K562 (cell line): ENCODE measurements at regions not wholly inside any gene's neighbourhood (a gene's known extent, or its start where the extent isn't known, plus 50 kb on each side); places are given as distances from the start of the nearest gene placed in this dataset.

ENCODE experiments used
- ATAC-seq: fragments of 200-7000 bp; cut with Tn5 transposase; 3 replicates; pipeline ENCODE4 v1.9.1; 2020; ENCODE audit warnings: moderate library complexity
- BruUV-seq: library from RNA; stranded (reverse); fragments of 400-500 nt; replicated peaks from 2 replicates; lab custom pipeline; 2021; lab: Mats Ljungman, UMichigan
- CTCF ChIA-PET: fragments of 300-600 bp; formaldehyde crosslinking; extraction: SDS; loops from one replicate; lab custom pipeline; 2021; ENCODE audit warnings: low intra/inter-chr PET ratio; lab: Yijun Ruan, JAX
- POLR2A ChIA-PET: fragments of 300-600, 350-650 bp; sonication (Branson Sonifier 250); formaldehyde crosslinking; extraction: SDS; loops from one replicate; lab custom pipeline; 2021; ENCODE audit warnings: antibody characterized with exemption, inconsistent platforms; lab: Yijun Ruan, JAX
- DNase-seq, 4 experiments: peaks; one replicate each; pipeline versions ENCODE4 v3.0.0 to v3.0.0-alpha.2; 2011 to 2018; ENCODE audit warnings: low spot score in 3 of 4, mixed read lengths in 3 of 4; ENCODE audit errors: extremely low read depth in 1 of 4
- FAIRE-seq: peaks from 2 replicates; lab custom pipeline; 2011; peaks lifted over from hg19 to GRCh38; lab: Jason Lieb, UNC
- H2AFZ ChIP-seq: 2 replicates; pipeline ENCODE4 v1.6.0; 2011; ENCODE audit warnings: low read depth, low read length, control low read depth, inconsistent platforms
- H3K27ac ChIP-seq: fragments of 200-600 bp; 3 replicates; pipeline ENCODE4 v1.8.0; 2011; ENCODE audit warnings: low read depth, mild to moderate bottlenecking, control low read depth, inconsistent platforms, low read length, moderate library complexity, mixed read lengths; ENCODE audit errors: extremely low read depth
- H3K27me3 ChIP-seq, 2 experiments: fragments of 300-600 bp in 1 of 2; 2 replicates in 1 of 2; 3 replicates in 1 of 2; pipeline versions ENCODE4 v1.6.0 to v1.8.0; 2011; ENCODE audit warnings: inconsistent platforms in 2 of 2, low read length in 2 of 2, mild to moderate bottlenecking in 1 of 2, mixed read lengths in 1 of 2, moderate library complexity in 1 of 2; ENCODE audit not compliant: control insufficient read depth in 2 of 2, insufficient read depth in 2 of 2
- H3K36me3 ChIP-seq: fragments of 300-600 bp; 3 replicates; pipeline ENCODE4 v1.8.0; 2011; ENCODE audit warnings: mild to moderate bottlenecking, low read length, inconsistent platforms; ENCODE audit not compliant: control insufficient read depth, insufficient read depth
- H3K4me1 ChIP-seq, 2 experiments: fragments of 200-600 bp in 1 of 2; replicated peaks in 1 of 2; 2 replicates in 1 of 2; 3 replicates in 1 of 2; pipeline versions ENCODE4 v1.5.1 to v1.8.0; 2011; ENCODE audit warnings: inconsistent platforms in 2 of 2, low read length in 2 of 2, mild to moderate bottlenecking in 1 of 2, mixed read lengths in 1 of 2, moderate library complexity in 1 of 2; ENCODE audit not compliant: control insufficient read depth in 2 of 2, insufficient read depth in 2 of 2
- H3K4me2 ChIP-seq: 2 replicates; pipeline ENCODE4 v1.6.1; 2011; ENCODE audit warnings: low read length, control low read depth, inconsistent platforms, mixed read lengths; ENCODE audit not compliant: insufficient read depth
- H3K4me3 ChIP-seq: fragments of 200-600 bp; sonication (generic), shearing (Covaris generic); 2 replicates; pipeline ENCODE4 v1.5.1; 2016; ENCODE audit warnings: control low read depth, inconsistent platforms
- H3K79me2 ChIP-seq: fragments of 200-600 bp; 3 replicates; pipeline ENCODE4 v1.8.0; 2011; ENCODE audit warnings: low read length, inconsistent platforms; ENCODE audit not compliant: control insufficient read depth, insufficient read depth
- H3K9ac ChIP-seq, 2 experiments: 2 replicates each; pipeline versions ENCODE4 v1.6.0 to v1.6.1; 2011; ENCODE audit warnings: low read depth in 2 of 2, low read length in 2 of 2, control low read depth in 1 of 2, inconsistent platforms in 1 of 2, mild to moderate bottlenecking in 1 of 2, mixed read lengths in 1 of 2; ENCODE audit not compliant: insufficient read depth in 1 of 2
- H3K9me1 ChIP-seq: one replicate; pipeline ENCODE4 v1.6.0; 2011; ENCODE audit warnings: inconsistent platforms, mild to moderate bottlenecking, low read length, moderate library complexity; ENCODE audit not compliant: control insufficient read depth, insufficient read depth
- H3K9me3 ChIP-seq: replicated peaks from 2 replicates; pipeline ENCODE4 v1.5.1; 2011; ENCODE audit warnings: low read depth, low read length, inconsistent platforms; ENCODE audit not compliant: control insufficient read depth, insufficient read depth
- H4K20me1 ChIP-seq: replicated peaks from 2 replicates; pipeline ENCODE4 v1.6.1; 2011; ENCODE audit warnings: low read length, inconsistent platforms, mixed read lengths; ENCODE audit not compliant: control insufficient read depth, insufficient read depth
- EGR1 ChIP-seq: fragments of 450-650 bp; conservative IDR thresholded peaks from 2 replicates; pipeline ENCODE4 v1.6.1; 2017; ENCODE audit warnings: mild to moderate bottlenecking
- NFRKB ChIP-seq: fragments of 450-650 bp; IDR thresholded peaks from 2 replicates; pipeline ENCODE4 v1.6.1; 2016; ENCODE audit warnings: low read depth
- NONO ChIP-seq, 2 experiments: fragments of 200-400 bp in 1 of 2; fragments of 450-650 bp in 1 of 2; formaldehyde crosslinking in 1 of 2; IDR thresholded peaks; 2 replicates each; pipeline ENCODE4 v1.6.1; 2017; ENCODE audit warnings: low read depth in 2 of 2, mild to moderate bottlenecking in 2 of 2, moderate library complexity in 2 of 2, low read length in 1 of 2
- PHB ChIP-seq: fragments of 250-450 bp; sonication (Bioruptor Pico); IDR thresholded peaks from 2 replicates; pipeline ENCODE4 v1.5.0; 2021
- RAD21 ChIP-seq, 2 experiments: fragments of 250-450 bp in 1 of 2; fragments of 450-650 bp in 1 of 2; sonication (Bioruptor Pico) in 1 of 2; formaldehyde crosslinking in 1 of 2; IDR thresholded peaks in 1 of 2; conservative IDR thresholded peaks in 1 of 2; 2 replicates each; pipeline versions ENCODE4 v1.4.0 to v1.8.0; 2020 to 2022; ENCODE audit warnings: mild to moderate bottlenecking in 2 of 2, moderate library complexity in 1 of 2
- SMARCA4 ChIP-seq: fragments of 450-650 bp; IDR thresholded peaks from 2 replicates; pipeline ENCODE4 v1.6.1; 2016
- ZNF696 ChIP-seq: fragments of 250-450 bp; sonication (Bioruptor Pico); conservative IDR thresholded peaks from 2 replicates; pipeline ENCODE4 v1.4.0; 2020; ENCODE audit warnings: mild to moderate bottlenecking, moderate library complexity
- whole genome bisulfite sequencing: fragments of 100-300 bp; shearing (Covaris generic); methylation state at CpG from one replicate; pipeline ENCODE4 v1.1.6; 2016; ENCODE audit warnings: low coverage, mixed read lengths; ENCODE audit not compliant: insufficient coverage; ENCODE audit errors: missing lambda C conversion rate; 5-methylcytosine and 5-hydroxymethylcytosine counted together
- in situ Hi-C: fragments of 300-500 bp; cut with MboI; formaldehyde crosslinking; loops from 4 replicates; pipeline ENCODE4 v1.15.0; 2018; ENCODE audit warnings: inconsistent platforms, mixed read lengths
- intact Hi-C: fragments of 100-400 bp; cut with micrococcal nuclease; formaldehyde crosslinking; loops from 2 replicates; pipeline ENCODE4 v1.14.2; 2022
- TF ChIP-seq, protein P1 (sequence below): fragments of 250-450 bp; sonication (Bioruptor Pico); IDR thresholded peaks from 2 replicates; pipeline ENCODE4 v1.4.0; 2020; ENCODE audit warnings: mild to moderate bottlenecking, moderate library complexity

DNA sequence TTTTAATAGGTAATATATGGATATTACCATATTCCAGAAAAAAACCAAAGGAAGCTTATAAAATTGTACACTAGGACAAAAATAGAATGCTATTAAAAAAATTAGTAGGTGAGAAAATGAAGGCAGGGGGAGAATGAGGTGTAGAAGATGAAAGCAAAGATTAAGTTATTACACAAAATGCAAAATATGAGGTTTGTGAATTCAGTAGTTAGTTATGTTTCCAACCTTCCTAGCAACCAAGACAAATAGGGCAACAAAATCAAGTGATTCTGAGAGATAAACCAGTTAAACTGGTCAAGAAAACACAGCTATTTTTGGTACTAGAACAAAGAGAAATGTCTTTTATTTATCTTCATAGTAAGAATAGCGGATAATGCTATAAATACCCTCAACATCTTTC, 300.0 kb upstream of the RASGEF1B start:
- Histone ChIP-seq H3K79me2 (no peaks in the 10 kb centered on the region), H3K4me2 (no peak overlapping the region), H2AFZ (no peak overlapping the region), H3K4me1 (no peaks in the 10 kb centered on the region; a peak in 1 of 5 replicates)
- no TSS peak for BruUV-seq
- in situ Hi-C loops, result no loop called here
- intact Hi-C loops, result no loop called here
- TF ChIP-seq EGR1, result no peak
- no peak for TF ChIP-seq NFRKB
- TF ChIP-seq, protein P1, sequence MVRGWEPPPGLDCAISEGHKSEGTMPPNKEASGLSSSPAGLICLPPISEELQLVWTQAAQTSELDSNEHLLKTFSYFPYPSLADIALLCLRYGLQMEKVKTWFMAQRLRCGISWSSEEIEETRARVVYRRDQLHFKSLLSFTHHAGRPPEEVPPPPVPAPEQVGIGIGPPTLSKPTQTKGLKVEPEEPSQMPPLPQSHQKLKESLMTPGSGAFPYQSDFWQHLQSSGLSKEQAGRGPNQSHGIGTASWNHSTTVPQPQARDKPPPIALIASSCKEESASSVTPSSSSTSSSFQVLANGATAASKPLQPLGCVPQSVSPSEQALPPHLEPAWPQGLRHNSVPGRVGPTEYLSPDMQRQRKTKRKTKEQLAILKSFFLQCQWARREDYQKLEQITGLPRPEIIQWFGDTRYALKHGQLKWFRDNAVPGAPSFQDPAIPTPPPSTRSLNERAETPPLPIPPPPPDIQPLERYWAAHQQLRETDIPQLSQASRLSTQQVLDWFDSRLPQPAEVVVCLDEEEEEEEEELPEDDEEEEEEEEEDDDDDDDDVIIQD, result no peak
- TF ChIP-seq, all 486 proteins: peak for 0
- ATAC-seq (no peak), FAIRE-seq (no peak), DNase-seq (no peak)
- Histone ChIP-seq H4K20me1 (no peaks in the 10 kb centered on the region), H3K27me3 (no peaks in the 10 kb centered on the region), H3K9me3 (no peaks in the 10 kb centered on the region), H3K9ac (no peak overlapping the region), H3K9me1 (no peaks in the 10 kb centered on the region), H3K4me3 (no peak overlapping the region), H3K36me3 (no peaks in the 10 kb centered on the region), H3K27ac (no peak overlapping the region)
- CTCF ChIA-PET, result no interaction called here
- POLR2A ChIA-PET, result interaction anchor here (0.8 to 1.2 kb wide), 2 partner anchors 14 kb away, joined by 3 read pairs; no protein-coding TSS in a partner anchor
- WGBS, result 61% methylated on average over 1 of the region's 1 CpG

- Histone ChIP-seq H3K4me3 (no peak overlapping the region), H3K4me1 (no peaks in the 10 kb centered on the region; a peak in 2 of 5 replicates), H3K79me2 (no peaks in the 10 kb centered on the region), H3K36me3 (no peaks in the 10 kb centered on the region), H2AFZ (0 out of 2 replicates have a peak overlapping the region, but pooled peaks have one; percentile 0), H3K9ac (no peak overlapping the region), H3K9me1 (no peaks in the 10 kb centered on the region), H3K9me3 (no peaks in the 10 kb centered on the region), H4K20me1 (no peaks in the 10 kb centered on the region), H3K27ac (no peak overlapping the region), H3K4me2 (no peak overlapping the region), H3K27me3 (no peaks in the 10 kb centered on the region)
- DNase-seq (no peak), ATAC-seq (no peak), FAIRE-seq (no peak)
- TF ChIP-seq RAD21 (CRISPR knock-in tag; conservative IDR thresholded peaks at IDR 0.05 in 1 of 2, IDR thresholded peaks at IDR 0.05 in 1 of 2) (no peak), SMARCA4 (no peak), PHB (no peak), ZNF696 (CRISPR knock-in tag) (no peak), NONO (IDR thresholded peaks at IDR 0.05; ENCODE audit: low read depth in 2 of 2, low read length in 1 of 2) (no peak)
- POLR2A ChIA-PET, result no interaction called here
- 55% methylated on average over 2 of the region's 2 CpGs for WGBS
- intact Hi-C loops (no loop called here), in situ Hi-C loops (no loop called here)
- BruUV-seq, result no TSS peak
- CTCF ChIA-PET, result no interaction called here
Observed at GRCh38 chr4:81769244-81769643, 297.5 kb upstream of the RASGEF1B start.
